ENCODE measurements at regions not wholly inside any gene's neighbourhood (a gene's known extent, or its start where the extent isn't known, plus 50 kb on each side); places are given as distances from the start of the nearest gene placed in this dataset.

GRCh38 chr12:42785944-42786343 is 196.4 kb upstream of the PRICKLE1 start:
- DNase-seq, result no peak

GRCh38 chr12:42780671-42781070 is 191.1 kb upstream of the PRICKLE1 start:
- DNase-seq, result no peak

GRCh38 chr12:42779186-42779859 is 189.8 kb upstream of the PRICKLE1 start:
- no peak for DNase-seq

- no peak for DNase-seq
Observed at GRCh38 chr12:42776396-42776795, 186.8 kb upstream of the PRICKLE1 start.

- no peak for DNase-seq
Observed at GRCh38 chr12:42774238-42774637, 184.7 kb upstream of the PRICKLE1 start.

GRCh38 chr12:42770261-42770660 is 180.7 kb upstream of the PRICKLE1 start:
- DNase-seq, result no peak

- no peak for DNase-seq
Observed at GRCh38 chr12:42769455-42769854, 179.9 kb upstream of the PRICKLE1 start.

GRCh38 chr12:42767998-42768397 is 178.5 kb upstream of the PRICKLE1 start:
- DNase-seq, result no peak

- no peak for DNase-seq
Observed at GRCh38 chr12:42767326-42767954, 177.9 kb upstream of the PRICKLE1 start.

GRCh38 chr12:42766754-42767153 is 177.2 kb upstream of the PRICKLE1 start:
- no peak for DNase-seq

- DNase-seq, result no peak
Observed at GRCh38 chr12:42766026-42766425, 176.5 kb upstream of the PRICKLE1 start.

- DNase-seq, result no peak
Observed at GRCh38 chr12:42763682-42764081, 174.1 kb upstream of the PRICKLE1 start.

GRCh38 chr12:42762395-42762925 is 172.9 kb upstream of the PRICKLE1 start:
- DNase-seq, result no peak

GRCh38 chr12:42761601-42762350 is 172.2 kb upstream of the PRICKLE1 start:
- no peak for DNase-seq

GRCh38 chr12:42761086-42761485 is 171.5 kb upstream of the PRICKLE1 start:
- no peak for DNase-seq

- no peak for DNase-seq
Observed at GRCh38 chr12:42760550-42760949, 171.0 kb upstream of the PRICKLE1 start.

- DNase-seq, result no peak
Observed at GRCh38 chr12:42759622-42760273, 170.2 kb upstream of the PRICKLE1 start.

GRCh38 chr12:42758806-42759205 is 169.3 kb upstream of the PRICKLE1 start:
- DNase-seq, result no peak

GRCh38 chr12:42757624-42758119 is 168.1 kb upstream of the PRICKLE1 start:
- DNase-seq, result no peak

- no peak for DNase-seq
Observed at GRCh38 chr12:42756841-42757623, 167.5 kb upstream of the PRICKLE1 start.

GRCh38 chr12:42750356-42750755 is 160.8 kb upstream of the PRICKLE1 start:
- DNase-seq, result no peak

- DNase-seq, result no peak
Observed at GRCh38 chr12:42749239-42749638, 159.7 kb upstream of the PRICKLE1 start.
